8988T (cell line): ENCODE measurements at regions not wholly inside any gene's neighbourhood (a gene's known extent, or its start where the extent isn't known, plus 50 kb on each side); places are given as distances from the start of the nearest gene placed in this dataset.
"Not testable (repeated sequence)": the region's sequence is repeated elsewhere in the genome, so short reads cannot be mapped to it uniquely, and the experiment has no call there.

Source experiments
- DNase-seq: peaks from one replicate; pipeline ENCODE4 v3.0.0; 2011

- no peak for DNase-seq
Measured at GRCh38 chr11:116403794-116404461, 368.9 kb downstream of the BUD13 start.

DNA sequence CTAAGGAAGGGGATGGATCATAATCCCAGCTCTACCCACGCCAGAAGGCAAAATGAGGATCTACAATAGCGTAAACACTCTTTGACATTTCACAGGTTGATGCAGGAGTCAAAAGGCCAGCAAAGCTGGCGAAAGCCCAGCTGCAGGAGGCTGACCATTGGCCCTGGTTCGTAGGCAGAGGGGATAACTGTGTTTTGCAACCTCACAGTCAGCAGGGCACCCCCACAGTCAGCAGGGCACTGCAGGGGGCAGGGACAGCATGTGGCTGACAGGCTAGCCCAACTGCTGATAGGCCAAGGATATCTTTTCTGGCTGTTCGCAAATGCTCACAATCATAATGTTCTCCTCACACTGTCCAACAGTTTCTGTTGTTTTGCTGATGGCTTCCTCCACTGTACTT lies 372.7 kb downstream of the BUD13 start:
- no peak for DNase-seq

DNA sequence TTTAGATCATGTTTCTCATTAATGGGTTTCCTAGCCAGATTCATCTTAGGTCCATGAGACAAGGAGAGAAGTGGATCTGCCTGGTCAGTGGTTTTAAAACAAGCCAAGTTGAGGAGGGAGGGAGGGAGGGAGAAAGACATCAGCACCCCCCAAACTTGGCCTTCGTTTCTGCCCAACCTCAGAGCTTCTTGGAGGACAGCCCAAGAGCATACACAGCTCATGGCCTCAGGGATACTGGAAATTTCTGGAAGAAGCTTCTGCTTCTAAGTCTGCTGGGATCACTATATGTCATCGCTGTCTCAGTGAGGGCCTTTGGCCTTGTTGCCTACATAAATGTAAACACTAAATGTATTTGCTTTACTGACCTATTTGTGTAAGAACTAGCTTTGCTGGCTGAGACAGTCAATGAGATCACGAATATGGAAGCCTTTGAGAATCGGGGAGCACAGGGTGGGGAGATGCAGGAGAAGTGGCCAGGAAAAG lies 375.1 kb downstream of the BUD13 start:
- no peak for DNase-seq

GRCh38 chr11:116396331-116396730 lies 376.5 kb downstream of the BUD13 start:
- DNase-seq, result no peak

GRCh38 chr11:116394022-116394421 lies 378.8 kb downstream of the BUD13 start:
- DNase-seq, result no peak

DNA sequence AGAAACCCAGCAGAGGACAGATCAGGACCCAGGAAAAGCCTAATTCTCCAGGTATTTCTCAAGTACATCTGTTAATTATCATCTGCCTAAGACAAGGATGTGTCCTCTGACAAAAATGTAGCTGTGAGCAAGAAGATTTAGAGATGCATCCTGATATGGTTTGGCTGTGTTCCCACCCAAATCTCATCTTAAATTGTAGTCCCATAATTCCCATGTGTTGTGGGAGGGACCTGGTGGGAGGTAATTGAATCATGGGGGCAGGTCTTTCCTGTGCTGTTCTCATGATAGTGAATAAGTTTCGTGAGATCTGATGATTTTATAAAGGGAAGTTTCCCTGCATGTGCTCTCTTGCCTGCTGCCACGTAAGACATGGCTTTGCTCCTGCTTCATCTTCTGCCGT lies 381.8 kb downstream of the BUD13 start:
- no peak for DNase-seq

DNA sequence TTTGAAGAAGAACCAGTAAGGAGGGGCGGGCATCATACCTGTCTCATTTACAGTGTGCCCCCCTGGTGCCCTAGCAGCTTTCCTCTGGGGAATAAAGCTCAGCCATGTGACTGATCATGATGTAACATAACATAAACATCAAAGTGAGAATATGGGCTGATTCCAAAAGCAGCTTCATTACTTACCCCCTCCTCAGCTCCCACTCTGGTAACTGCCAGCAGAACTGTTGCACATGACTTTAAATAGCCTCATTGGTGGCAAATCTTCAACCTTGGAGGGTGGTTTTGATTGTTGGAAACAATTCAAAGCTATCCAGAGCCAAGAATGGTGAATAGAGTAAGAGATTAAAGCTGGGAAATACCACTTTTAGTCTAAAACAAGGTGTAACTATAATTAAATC lies 384.6 kb downstream of the BUD13 start:
- DNase-seq, result no peak

- no peak for DNase-seq
Measured at GRCh38 chr11:116387641-116388040, 385.1 kb downstream of the BUD13 start.

DNA sequence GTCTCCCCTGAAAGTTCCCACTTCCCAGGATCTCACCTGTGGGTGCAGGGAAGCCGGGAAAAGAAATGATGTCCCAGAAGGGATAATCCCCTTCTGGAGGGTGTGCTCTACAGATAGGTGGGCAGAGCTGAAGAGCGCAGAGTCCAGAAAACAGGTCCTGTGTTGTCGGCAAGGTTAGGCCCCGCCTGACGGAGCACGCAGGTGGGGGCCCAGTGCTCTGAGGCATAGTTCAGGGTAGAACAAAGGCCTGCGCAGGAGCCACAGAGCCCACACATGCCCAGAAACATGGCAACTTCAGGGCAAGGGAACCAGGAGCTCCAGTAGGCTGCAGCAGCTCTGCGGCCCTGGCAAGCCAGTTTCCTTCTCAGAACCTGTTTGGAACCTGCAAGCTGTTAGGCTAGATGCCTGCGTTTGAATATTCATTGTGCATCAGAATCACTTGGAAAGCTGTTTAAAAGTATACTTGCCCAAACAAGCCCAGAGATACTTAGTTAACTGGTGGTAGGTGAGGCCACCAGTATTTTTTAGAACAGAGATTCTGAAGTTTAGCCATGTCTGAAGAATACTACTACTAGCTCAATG lies 386.6 kb downstream of the BUD13 start:
- DNase-seq, result no peak

DNA sequence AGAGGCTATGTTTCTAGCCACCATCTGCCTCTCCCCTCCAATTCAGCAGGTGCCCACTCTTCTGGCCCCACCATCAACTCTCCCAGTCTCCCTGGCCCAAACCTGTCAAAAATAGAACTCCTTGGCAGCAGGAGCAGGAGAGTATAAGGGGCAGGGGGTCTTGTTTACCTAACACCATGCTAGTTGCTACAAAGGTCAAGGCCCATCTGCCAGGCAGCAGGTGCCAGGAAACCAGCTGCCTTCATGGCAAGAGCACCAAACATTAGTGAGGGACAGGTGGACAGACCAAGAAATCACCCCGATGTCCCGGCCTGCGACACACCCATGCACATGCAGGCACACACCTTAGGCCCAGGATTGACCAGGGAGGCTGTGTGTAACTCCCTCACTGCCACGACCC lies 387.9 kb downstream of the BUD13 start:
- DNase-seq, result no peak

DNA sequence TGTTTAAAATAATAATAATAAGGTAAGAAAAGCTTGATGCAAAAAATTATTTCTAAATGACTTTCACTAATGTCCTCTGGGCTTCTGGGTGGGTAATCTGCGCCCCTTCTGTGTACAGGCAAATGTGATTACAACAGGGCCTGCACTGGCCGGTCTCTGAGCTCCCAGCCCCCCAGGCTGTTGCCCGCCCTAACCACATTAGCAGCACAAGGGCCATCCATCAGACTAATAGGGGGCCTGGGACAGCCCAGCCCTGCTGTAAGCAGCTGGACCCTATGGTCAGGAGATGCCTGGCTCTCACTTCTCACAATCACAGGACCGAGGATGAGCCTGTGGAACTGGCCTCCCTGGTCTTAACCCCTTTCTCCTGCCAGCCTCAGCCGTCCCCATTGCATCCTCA lies 388.4 kb downstream of the BUD13 start:
- no peak for DNase-seq

GRCh38 chr11:116379185-116379828 lies 393.5 kb downstream of the BUD13 start:
- no peak for DNase-seq

DNA sequence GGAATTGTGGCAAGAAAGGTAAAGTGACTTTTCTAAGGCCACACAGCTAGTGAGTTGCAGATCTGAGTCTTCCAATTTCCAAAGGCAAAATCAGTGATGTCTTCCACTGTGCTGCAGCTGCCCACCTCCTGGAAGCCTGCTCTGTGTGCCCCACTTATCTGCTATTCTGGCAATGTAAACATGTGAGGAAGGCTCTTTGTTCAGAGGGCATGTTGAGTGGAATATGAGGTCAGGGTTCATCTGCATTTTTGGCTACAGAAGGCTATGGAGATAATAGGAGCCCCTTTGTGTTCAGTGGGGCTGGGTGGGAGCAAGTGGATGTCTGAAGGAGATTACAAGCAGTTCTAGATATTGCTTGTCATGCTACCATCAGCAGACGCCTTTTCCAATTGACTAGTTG lies 396.2 kb downstream of the BUD13 start:
- DNase-seq, result no peak

DNA sequence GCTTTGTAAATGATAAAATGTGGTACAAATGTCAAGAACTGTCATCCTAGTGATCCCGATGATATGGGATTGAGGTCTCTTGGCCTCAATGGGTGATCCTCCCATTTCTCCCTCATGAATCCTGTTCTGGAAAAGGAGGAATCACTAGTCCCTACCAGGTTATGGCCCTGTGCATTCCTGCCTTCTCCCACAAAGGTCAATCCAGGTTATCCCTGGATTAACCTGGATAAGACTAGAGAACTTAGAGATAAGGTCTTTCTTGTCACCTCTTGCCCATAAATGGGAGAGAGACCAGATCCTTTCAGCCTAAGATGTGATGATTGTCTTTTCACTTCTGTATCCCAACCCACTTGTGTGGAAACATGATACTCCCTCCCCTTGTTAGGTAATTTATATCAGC lies 396.7 kb downstream of the BUD13 start:
- no peak for DNase-seq

GRCh38 chr11:116375221-116375620 lies 397.6 kb downstream of the BUD13 start:
- DNase-seq, result no peak

- DNase-seq, result no peak
Measured at GRCh38 chr11:116374085-116374484, 398.7 kb downstream of the BUD13 start.

- DNase-seq, result no peak
Measured at GRCh38 chr11:116373104-116373944, 399.5 kb downstream of the BUD13 start.

GRCh38 chr11:116371146-116371545 lies 401.6 kb downstream of the BUD13 start:
- no peak for DNase-seq

- no peak for DNase-seq
Measured at GRCh38 chr11:116368784-116369183, 404.0 kb downstream of the BUD13 start.

- DNase-seq, result no peak
Measured at GRCh38 chr11:116366980-116367645, 405.7 kb downstream of the BUD13 start.

GRCh38 chr11:116366451-116366850 lies 406.3 kb downstream of the BUD13 start:
- no peak for DNase-seq

GRCh38 chr11:116364925-116365324 lies 407.9 kb downstream of the BUD13 start:
- DNase-seq, result not testable (repeated sequence)

- DNase-seq, result no peak
Measured at GRCh38 chr11:116364348-116364747, 408.4 kb downstream of the BUD13 start.
